GM12874 (cell line): ENCODE measurements at regions not wholly inside any gene's neighbourhood (a gene's known extent, or its start where the extent isn't known, plus 50 kb on each side); places are given as distances from the start of the nearest gene placed in this dataset.
A peak's percentile ranks its signal among the peaks of the same experiment; 100 is the strongest.

ENCODE experiments used
- CTCF ChIP-seq: IDR thresholded peaks from 2 replicates; pipeline ENCODE4 v1.5.1; 2011; ENCODE audit warnings: low read depth, mild to moderate bottlenecking, control low read depth, low read length, moderate library complexity; ENCODE audit not compliant: insufficient read depth

DNA sequence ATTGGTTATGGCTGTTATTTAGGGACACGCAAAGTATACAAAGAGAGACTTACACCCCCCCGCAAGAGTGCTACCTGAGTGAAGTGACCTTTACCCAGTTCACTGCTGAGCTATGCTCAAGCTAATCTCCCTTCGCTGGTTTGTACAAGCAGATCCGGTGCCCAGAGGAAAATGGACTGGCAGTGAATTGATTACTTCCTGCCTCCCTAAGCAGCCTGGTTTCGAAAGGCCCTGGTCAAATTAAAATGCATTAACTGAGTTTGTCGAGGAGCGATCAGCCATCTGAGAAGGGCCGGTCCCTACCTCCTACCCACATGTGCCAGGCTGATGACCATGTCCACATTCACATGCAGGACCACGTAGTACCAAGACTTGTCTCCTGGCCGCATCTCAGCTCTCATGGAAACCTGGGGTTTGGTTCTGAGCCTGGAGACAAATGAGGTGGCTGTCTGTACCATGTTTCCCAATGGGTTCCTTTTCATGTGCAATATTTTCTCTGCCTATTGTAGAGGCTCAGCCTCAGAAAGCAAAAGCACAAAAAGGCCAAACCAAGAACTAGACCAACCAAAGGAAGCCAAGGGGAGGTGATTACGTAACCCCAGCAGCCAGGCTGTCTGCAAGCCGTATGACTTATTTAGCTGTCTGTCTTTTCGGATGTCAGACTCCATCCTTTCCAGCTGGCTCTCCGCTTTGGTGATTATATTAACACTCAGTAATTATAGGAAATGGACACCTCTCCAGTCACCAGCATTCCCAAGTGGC lies 284.7 kb upstream of the PWP1 start:
- TF ChIP-seq CTCF: no peak

- TF ChIP-seq CTCF: peak; percentile 78
Observed at GRCh38 chr12:107402041-107403022, 283.3 kb upstream of the PWP1 start.

- TF ChIP-seq CTCF: peak; percentile 64
Observed at GRCh38 chr12:107404981-107405380, 280.6 kb upstream of the PWP1 start.

GRCh38 chr12:107405436-107405835 lies 280.2 kb upstream of the PWP1 start:
- TF ChIP-seq CTCF: no peak

- TF ChIP-seq CTCF: no peak
Observed at GRCh38 chr12:107406932-107407331, 278.7 kb upstream of the PWP1 start.

DNA sequence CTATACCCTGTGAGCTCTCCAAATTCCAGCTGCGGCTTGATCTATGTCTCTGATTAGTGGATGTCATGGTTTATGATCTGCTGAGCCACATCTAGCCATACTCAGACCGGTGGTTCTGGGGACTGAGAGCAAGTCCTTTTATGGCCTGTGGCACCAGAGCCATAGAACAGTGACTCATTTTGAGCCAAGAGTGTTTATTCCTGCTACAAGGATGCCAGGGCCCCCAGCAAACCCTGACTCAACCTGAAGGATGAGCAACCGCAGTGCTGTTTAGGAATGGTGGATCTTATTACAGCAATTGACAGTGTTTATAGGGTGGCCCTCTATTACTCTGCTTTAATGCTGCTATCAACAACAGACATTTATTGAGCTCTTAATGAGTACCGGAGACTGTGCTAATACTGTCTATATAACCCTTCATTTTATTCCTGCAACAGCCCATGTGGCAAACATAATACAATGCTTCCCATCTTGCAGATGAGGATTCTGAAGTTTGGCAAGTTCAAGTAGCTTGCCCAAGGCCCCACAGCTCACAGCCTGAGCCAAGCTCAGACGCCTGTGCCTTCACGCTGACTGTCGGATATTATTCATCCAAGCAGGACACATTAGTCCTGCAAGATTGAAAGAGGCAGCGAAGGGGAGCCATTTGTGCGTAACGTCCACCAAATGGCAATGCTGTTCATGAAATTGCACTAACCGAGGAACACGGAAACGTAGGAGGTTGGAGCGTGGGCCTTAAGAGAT lies 273.6 kb upstream of the PWP1 start:
- no peak for TF ChIP-seq CTCF

DNA sequence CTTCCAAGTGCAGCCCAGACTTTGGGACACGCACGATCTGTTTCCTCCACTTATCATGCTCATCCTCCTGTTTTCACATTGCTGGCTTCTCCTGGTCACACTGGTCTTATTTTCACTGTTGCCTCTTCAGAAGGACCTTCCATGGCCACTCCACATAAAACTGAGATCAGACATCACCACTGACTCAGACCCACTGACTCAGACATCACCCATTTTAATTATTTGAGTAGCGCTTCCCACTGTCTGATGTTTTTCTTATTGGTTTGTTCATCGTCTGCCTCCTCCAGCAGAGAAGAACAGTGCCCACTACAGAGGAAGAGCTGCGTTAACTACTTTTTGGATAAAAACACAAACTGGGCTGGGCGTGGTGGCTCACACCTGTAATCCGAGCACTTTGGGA lies 270.5 kb upstream of the PWP1 start:
- no peak for TF ChIP-seq CTCF
